Erythroblast (primary cell): ENCODE measurements at regions not wholly inside any gene's neighbourhood (a gene's known extent, or its start where the extent isn't known, plus 50 kb on each side); places are given as distances from the start of the nearest gene placed in this dataset.

ENCODE experiments used
- DNase-seq, 2 experiments: peaks; one replicate each; lab custom pipeline; 2025; lab: John Stamatoyannopoulos, UW
- GATA1 ChIP-seq: IDR thresholded peaks from 2 replicates; pipeline ENCODE4 v1.6.1; 2011; ENCODE audit warnings: low read depth, mild to moderate bottlenecking, control low read depth, low read length, moderate library complexity
- POLR2A ChIP-seq: IDR thresholded peaks from 2 replicates; pipeline ENCODE4 v1.6.1; 2011; ENCODE audit warnings: mild to moderate bottlenecking, low read length

DNA sequence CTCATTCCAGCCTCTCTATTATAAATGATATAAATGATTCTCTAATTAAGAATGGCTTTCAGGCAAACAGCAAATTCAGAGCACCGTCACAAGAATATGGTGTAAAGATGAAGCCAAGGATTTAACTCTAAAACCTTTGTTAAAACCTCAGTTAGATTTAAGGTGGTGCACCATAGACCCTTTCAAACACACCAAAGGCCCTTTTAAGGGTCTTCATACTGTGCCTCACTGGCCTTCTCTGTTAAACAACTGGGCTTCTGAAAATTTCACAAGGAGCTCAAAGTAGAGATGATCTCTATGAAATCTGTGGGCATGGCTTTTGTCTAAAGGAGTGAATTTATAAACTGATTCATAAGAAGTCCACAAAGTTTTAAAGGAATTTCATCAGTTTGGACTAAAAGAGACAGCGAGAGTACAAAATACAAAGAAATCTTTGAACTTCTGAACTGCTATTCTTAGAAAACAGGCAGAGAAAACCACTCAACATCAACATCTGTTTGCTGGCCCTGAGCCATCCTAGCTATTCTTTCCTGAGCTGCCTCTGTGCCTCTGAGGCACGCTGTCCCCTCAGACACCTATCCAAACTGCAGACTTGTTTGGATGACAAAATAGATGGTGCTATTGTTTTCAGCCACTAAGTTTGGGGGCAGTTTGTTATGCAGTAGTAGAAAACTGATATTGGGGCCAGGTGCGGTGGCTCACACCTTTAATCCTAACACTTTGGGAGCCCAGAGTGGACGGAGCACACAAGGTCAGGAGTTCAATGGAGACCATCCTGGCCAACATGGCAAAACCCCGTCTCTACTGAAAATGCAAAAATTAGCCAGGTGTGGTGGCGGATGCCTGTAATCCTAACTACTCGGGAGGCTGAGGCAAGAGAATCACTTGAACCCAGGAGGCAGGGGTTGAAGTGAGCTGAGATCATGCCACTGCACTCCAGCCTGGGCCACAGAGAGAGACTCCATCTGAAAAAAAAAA is 72.9 kb upstream of the MYCN start:
- TF ChIP-seq GATA1 (no peak), POLR2A (no peak)

DNA sequence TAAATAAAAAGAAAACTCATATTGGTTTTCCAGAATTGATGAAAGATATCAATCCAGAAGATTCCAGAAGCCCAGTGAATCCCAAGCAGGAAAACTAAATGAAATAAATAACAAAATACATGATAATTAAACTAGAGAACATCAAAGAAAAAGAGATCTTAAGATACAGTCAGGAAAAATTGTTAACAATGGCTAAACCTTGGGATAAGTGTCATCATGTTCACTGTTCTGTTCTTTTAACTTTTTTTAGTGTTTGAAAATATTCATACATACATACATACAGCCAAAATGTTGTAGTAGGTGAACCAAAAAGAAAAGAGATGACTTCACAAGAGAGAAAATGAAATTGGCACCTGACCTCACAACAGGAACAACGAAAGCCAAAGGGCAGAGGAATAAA is 72.2 kb upstream of the MYCN start:
- TF ChIP-seq GATA1 (no peak), POLR2A (no peak)
- no peak for DNase-seq

More for the DNA sequence above, 72.9 kb upstream of the MYCN start:
- DNase-seq = no peak

DNA sequence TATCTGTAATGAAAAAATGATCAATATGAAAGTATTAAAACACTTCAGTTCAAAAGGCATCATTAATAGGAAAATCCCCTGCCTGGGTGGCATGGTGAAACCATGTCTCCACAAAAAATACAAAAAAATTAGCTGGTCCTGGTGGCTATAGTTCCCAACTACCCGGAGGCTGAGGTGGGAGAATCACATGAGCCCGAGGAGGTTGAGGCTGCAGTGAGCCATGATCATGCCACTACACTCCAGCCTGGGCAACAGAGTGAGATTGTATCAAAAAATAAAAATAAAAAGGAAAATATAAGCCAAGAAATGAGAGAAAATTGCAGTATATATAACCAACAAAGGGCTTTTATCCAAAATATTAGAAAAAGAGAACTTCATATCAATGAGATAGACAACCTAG is 71.6 kb upstream of the MYCN start:
- TF ChIP-seq GATA1 = no peak
- TF ChIP-seq POLR2A = no peak
- no peak for DNase-seq

DNA sequence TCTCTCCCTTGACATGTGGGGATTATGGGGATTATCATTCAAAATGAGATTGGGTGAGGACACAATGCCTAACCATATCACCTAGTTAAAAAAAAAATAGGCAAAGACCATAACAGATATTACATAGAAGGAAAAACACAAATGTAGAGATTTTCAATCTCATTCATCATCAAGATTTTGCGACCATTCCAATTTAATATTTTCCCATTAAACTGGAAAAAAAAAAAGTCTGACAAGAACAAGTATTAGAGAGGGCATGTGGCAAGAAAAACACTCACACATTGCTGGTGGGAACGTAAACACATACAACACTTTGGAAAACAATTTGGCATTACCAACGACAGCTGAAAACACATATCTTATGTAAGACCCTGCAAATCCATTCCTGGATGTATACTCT is 71.0 kb upstream of the MYCN start:
- TF ChIP-seq GATA1 (no peak), POLR2A (no peak)
- DNase-seq = no peak

DNA sequence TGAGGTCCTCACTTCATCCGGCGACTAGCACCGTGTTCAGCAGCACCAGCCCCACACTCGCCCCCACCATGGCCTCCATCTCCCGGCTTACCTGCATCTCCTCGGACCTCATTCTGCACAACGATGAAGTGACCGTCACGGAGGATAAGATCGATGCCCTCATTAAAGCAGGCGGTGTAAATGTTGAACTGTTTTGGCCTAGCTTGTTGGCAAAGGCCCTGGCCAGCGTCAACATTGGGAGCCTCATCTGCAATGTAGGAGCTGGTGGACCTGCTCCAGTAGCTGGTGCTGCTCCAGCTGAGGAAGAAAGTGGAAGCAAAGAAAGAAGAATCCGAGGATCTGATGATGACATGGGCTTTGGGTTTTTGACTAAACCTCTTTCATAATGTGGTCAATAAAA is 70.5 kb upstream of the MYCN start:
- no peak for DNase-seq
- TF ChIP-seq POLR2A (no peak), GATA1 (no peak)

DNA sequence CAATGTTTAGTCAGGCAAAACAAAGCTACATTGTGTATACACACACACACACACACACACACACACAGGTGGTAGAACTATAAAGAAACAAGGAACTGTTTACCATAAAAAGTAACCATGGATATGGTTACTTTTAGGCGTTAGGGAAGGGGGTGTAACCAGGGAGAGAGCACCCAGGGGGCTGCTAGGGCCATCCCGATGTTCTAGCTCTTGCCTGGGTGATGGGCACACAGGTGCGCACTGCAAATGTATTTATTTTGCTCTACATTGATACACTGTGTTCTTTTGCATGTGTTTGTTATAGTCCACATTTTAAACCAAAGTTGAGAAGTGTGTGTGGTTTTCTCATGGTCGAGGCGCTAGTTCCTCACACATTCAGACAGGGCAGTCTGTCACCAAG is 69.8 kb upstream of the MYCN start:
- TF ChIP-seq GATA1 (no peak), POLR2A (no peak)

DNA sequence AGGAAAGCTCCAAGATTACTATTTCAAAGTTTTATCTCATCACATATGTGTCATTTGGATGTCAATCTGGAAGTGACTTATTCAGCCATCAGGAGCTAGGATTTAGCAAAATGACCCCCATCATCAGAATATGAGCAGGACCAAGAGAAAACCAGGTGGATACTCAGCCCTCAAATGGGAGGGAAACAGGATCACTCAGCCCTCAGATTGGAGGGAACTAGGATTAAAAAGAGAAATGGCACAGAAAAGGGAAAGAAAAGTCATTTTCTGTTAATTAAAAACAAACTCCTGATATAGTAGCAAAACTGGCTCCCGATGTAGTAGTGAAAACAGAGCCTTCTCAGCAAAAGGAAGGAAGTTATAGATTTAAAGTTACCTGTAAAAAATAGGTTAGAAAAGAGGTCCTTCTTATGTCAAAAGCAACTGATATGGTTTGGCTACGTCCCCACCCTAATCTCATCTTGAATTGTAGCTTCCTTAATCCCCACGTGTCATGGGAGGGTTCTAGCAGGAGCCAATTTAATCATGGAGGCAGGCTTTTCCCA is 69.0 kb upstream of the MYCN start:
- DNase-seq = no peak
- TF ChIP-seq POLR2A (no peak), GATA1 (no peak)

More for the DNA sequence above, 69.8 kb upstream of the MYCN start:
- no peak for DNase-seq

DNA sequence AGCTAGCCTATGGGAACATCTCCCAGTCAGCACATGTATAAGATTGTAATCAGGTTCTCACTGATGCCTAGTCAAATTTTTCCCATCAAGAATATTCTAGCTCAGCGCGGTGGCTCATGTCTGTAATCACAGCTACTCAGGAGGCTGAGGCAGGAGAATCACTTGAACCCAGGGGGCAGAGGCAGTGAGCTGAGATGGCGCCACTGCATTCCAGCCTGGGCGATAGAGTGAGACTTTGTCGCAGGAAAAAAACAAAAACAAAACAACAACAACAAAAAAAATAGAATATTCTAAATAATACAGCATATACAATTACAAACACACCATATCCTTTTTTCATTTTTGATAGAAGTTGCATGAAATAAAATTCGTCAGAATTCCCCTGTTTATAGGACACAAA is 67.5 kb upstream of the MYCN start:
- TF ChIP-seq POLR2A (no peak), GATA1 (no peak)
- DNase-seq = no peak

DNA sequence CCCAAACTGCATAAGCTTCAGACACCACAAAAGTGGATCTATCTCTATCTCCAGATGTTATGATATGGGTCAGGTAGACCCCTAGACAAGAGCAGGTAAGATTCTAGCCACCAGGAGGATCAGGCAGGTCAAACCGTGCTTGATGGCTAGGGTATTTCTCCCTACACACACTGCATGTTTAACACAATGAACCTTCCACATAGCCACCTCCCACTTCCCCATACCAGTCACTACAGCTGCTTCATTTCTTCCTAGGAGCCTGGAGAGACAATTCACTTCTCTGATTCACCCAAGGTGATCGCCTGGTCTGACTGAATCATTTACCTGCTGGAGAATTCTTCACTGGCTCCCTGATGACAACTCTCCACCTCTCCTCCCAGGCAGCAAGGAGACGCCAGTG is 66.0 kb upstream of the MYCN start:
- no peak for DNase-seq
- TF ChIP-seq POLR2A (no peak), GATA1 (no peak)

DNA sequence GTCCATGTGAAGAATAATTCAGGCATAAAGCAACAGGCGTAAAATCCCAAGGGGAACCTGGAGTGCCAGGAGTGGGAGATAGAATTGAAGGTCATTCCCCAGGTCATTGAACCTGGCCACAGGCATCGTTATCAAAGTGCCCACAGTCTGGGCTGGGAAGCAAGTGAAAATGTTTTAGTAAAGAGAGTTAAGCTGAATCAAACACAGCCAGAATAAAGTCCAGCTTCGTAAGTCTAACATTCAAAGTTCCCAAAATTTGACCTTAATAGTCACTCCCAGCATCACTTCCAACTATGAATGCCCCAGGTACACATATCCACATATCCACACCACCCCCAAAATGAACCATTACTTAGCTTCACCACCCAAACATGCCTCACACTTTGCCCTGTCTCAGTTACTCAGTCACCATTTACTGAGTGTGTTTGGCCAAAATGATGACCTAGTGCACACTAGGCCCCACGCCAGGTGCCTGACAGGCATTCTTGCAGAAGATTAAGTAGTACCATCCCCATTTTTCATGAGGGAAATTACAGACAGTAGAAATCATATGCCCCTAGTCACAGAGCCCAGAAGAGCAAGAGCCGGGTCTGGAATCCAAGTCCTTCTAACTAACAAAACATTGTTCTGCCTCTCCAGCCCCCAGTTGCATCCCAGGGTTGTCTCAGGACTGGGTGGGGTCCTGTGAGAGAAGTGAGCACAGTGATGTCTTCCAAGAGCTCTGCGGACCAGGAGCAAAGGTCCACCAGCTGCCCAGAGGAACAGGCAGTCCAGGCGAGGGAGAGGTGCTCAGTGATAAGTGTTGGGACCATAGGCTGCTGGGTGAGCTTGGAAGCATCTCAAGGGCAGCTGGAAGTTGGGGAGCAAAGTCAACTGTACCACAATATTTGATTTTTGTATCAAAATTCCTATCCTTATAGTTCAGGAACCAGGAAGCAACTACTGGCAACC is 65.2 kb upstream of the MYCN start:
- no peak for TF ChIP-seq GATA1
- TF ChIP-seq POLR2A = no peak
- no peak for DNase-seq

DNA sequence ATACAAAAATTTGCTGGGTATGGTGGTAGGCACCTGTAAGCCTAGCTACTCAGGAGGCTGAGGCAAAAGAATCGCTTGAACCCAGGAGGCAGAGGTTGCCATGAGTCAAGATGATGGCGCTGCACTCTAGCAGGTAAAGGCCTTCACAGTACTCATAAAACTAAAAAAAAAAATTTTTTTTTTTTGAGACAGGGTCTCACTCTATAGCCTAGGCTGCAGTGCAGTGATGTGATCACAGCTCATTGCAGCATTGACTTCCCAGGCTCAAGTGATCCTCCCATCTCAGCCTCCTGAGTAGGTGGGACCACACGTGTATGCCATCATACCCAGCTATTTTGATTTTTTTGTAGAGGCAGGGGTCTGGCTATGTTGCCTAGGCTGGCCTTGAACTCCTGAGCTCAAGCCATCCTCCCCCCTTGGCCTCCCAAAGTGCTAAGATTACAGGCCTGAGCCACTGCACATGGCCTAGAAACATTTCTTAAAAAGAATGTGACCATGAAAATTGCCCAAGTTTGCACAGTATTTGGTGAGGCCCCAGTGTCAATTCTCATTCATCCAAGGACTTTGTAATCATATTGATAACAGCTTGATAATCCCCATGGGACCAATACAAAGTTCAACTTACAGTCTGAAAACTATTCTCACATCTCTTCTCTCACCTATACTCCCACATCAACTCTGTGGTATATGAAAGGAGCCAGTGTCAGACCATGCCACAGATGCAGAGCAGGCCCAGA is 64.2 kb upstream of the MYCN start:
- TF ChIP-seq POLR2A = no peak
- no peak for TF ChIP-seq GATA1

DNA sequence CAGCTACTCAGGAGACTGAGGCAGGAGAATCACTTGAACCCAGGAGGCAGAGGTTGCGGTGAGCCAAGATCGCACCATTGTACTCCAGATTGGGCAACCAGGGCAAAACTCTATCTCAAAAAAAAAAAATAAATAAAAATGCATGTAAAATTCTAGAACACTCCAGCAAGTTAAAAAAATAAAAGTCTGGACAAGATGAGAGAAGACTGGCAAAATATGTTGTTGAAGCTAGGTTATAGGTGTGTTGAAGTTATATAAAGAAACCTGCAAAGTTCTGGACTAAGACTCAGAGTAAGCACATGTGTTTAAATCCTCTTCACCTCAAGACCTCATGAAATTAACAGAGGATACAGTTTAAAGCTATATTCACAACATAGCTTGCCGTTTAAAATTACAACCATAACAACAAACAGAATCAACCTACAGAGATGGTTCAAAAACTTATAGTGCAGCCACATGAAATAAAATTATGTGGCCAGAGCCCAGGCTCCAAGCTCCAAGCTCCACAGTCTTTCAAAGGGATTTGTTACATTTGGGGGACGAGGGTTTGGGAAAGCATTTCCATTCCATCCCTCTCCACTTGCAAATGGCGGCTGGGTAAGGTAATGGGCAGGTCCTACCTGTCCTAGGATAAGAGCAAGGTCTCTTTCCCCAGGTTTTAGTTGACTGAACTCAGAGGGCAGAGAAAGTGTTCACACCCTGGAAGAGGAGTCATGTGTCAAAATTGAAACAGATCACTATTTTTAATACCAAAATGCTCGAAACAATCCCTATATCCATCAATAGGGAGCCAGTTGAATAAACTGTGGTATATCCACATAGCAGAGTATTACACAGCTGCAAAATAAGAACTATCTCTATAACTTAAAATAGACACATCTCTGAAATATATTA is 59.9 kb upstream of the MYCN start:
- TF ChIP-seq GATA1 = no peak
- TF ChIP-seq POLR2A = no peak
- no peak for DNase-seq

More for the DNA sequence above, 64.2 kb upstream of the MYCN start:
- no peak for DNase-seq

DNA sequence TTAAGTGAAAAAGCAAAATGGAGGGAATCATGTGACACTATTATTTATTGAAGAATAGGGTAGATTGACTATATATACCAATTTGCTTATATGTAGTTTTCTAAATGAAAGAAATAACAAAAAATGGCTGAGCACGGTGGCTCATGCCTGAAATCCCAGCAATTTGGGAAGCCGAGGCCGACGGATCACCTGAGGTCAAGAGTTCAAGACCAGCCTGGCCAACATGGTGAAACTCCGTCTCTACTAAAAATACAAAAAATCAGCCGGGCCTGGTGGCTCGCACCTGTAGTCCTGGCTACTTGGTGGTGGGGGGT is 59.3 kb upstream of the MYCN start:
- no peak for DNase-seq
- TF ChIP-seq POLR2A (no peak), GATA1 (no peak)
